GM12878 (cell line): ENCODE measurements at regions not wholly inside any gene's neighbourhood (a gene's known extent, or its start where the extent isn't known, plus 50 kb on each side); places are given as distances from the start of the nearest gene placed in this dataset.

Experiments
- BMI1 ChIP-seq: fragments of 450-650 bp; IDR thresholded peaks from 2 replicates; pipeline ENCODE4 v1.6.1; 2016; ENCODE audit warnings: mild to moderate bottlenecking, moderate library complexity, borderline replicate concordance
- CEBPB ChIP-seq, 2 experiments: fragments of 150-350 bp in 1 of 2; IDR thresholded peaks; 2 replicates each; pipeline ENCODE4 v1.6.1; 2012 to 2014; ENCODE audit warnings: low read depth in 2 of 2, low read length in 2 of 2, borderline replicate concordance in 1 of 2, inconsistent platforms in 1 of 2
- DPF2 ChIP-seq: fragments of 450-650 bp; IDR thresholded peaks from 2 replicates; pipeline ENCODE4 v1.6.1; 2017; ENCODE audit warnings: mild to moderate bottlenecking
- NFYB ChIP-seq: IDR thresholded peaks from 2 replicates; pipeline ENCODE4 v1.6.1; 2011; ENCODE audit warnings: low read depth, mild to moderate bottlenecking, low read length, improper control_type of control experiment, moderate library complexity; ENCODE audit not compliant: insufficient read depth
- RELA ChIP-seq: fragments of 450-650 bp; IDR thresholded peaks from 2 replicates; pipeline ENCODE4 v1.8.0; 2014; ENCODE audit warnings: borderline replicate concordance; ENCODE audit not compliant: partially characterized antibody
- SREBF2 ChIP-seq: IDR thresholded peaks from 2 replicates; pipeline ENCODE4 v1.6.1; 2012; ENCODE audit warnings: mild to moderate bottlenecking, low read length
- ZNF384 ChIP-seq: IDR thresholded peaks from 2 replicates; pipeline ENCODE4 v1.6.1; 2012; ENCODE audit warnings: low read depth, mild to moderate bottlenecking, low read length, improper control_type of control experiment, borderline replicate concordance
- ZNF622 ChIP-seq: fragments of 450-650 bp; IDR thresholded peaks from 2 replicates; pipeline ENCODE4 v1.6.1; 2017; ENCODE audit warnings: mild to moderate bottlenecking, inconsistent platforms
- ZZZ3 ChIP-seq: IDR thresholded peaks from 2 replicates; pipeline ENCODE4 v1.6.1; 2011; ENCODE audit warnings: low read depth; ENCODE audit not compliant: control insufficient read depth, insufficient read length
- TF ChIP-seq, protein P1 (sequence below): fragments of 450-650 bp; IDR thresholded peaks from 2 replicates; pipeline ENCODE4 v1.6.1; 2018; ENCODE audit warnings: mild to moderate bottlenecking, low read depth, moderate library complexity; ENCODE audit not compliant: partially characterized antibody
- TF ChIP-seq, protein P2 (sequence below): fragments of 150-350 bp; IDR thresholded peaks from 2 replicates; pipeline ENCODE4 v1.6.1; 2016; ENCODE audit warnings: low read depth, low read length

DNA sequence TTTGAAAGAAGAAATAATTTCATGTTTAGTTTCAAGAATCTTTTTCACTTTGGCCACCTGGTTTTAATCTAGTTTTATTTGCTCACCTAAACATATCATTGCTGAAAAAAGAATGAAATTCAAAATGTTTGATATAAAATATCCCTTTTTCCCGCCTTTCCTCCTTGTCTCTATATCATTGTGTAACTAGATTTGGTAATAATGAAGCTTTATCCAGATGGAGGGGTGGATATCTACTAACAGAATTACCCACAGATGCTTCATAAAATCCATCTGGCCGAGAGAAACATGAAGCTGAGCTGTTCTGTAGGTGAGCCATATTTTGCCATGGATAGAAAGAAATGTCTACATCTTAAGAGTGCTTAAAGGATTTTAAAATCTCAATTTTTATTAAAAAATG is 214.7 kb downstream of the ICE1 start (continued):
- TF ChIP-seq, protein P1, sequence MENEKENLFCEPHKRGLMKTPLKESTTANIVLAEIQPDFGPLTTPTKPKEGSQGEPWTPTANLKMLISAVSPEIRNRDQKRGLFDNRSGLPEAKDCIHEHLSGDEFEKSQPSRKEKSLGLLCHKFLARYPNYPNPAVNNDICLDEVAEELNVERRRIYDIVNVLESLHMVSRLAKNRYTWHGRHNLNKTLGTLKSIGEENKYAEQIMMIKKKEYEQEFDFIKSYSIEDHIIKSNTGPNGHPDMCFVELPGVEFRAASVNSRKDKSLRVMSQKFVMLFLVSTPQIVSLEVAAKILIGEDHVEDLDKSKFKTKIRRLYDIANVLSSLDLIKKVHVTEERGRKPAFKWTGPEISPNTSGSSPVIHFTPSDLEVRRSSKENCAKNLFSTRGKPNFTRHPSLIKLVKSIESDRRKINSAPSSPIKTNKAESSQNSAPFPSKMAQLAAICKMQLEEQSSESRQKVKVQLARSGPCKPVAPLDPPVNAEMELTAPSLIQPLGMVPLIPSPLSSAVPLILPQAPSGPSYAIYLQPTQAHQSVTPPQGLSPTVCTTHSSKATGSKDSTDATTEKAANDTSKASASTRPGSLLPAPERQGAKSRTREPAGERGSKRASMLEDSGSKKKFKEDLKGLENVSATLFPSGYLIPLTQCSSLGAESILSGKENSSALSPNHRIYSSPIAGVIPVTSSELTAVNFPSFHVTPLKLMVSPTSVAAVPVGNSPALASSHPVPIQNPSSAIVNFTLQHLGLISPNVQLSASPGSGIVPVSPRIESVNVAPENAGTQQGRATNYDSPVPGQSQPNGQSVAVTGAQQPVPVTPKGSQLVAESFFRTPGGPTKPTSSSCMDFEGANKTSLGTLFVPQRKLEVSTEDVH = no peak
- TF ChIP-seq DPF2 (no peak), CEBPB (IDR thresholded peaks at IDR 0.05; ENCODE audit: borderline replicate concordance in 1 of 2, low read depth in 2 of 2, low read length in 2 of 2) (no peak), SREBF2 (no peak), RELA (no peak), ZNF384 (no peak), ZZZ3 (no peak), BMI1 (no peak), ZNF622 (no peak), NFYB (no peak)
- TF ChIP-seq, protein P2, sequence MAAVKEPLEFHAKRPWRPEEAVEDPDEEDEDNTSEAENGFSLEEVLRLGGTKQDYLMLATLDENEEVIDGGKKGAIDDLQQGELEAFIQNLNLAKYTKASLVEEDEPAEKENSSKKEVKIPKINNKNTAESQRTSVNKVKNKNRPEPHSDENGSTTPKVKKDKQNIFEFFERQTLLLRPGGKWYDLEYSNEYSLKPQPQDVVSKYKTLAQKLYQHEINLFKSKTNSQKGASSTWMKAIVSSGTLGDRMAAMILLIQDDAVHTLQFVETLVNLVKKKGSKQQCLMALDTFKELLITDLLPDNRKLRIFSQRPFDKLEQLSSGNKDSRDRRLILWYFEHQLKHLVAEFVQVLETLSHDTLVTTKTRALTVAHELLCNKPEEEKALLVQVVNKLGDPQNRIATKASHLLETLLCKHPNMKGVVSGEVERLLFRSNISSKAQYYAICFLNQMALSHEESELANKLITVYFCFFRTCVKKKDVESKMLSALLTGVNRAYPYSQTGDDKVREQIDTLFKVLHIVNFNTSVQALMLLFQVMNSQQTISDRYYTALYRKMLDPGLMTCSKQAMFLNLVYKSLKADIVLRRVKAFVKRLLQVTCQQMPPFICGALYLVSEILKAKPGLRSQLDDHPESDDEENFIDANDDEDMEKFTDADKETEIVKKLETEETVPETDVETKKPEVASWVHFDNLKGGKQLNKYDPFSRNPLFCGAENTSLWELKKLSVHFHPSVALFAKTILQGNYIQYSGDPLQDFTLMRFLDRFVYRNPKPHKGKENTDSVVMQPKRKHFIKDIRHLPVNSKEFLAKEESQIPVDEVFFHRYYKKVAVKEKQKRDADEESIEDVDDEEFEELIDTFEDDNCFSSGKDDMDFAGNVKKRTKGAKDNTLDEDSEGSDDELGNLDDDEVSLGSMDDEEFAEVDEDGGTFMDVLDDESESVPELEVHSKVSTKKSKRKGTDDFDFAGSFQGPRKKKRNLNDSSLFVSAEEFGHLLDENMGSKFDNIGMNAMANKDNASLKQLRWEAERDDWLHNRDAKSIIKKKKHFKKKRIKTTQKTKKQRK = no peak
